ENCODE measurements at regions not wholly inside any gene's neighbourhood (a gene's known extent, or its start where the extent isn't known, plus 50 kb on each side); places are given as distances from the start of the nearest gene placed in this dataset.

DNA sequence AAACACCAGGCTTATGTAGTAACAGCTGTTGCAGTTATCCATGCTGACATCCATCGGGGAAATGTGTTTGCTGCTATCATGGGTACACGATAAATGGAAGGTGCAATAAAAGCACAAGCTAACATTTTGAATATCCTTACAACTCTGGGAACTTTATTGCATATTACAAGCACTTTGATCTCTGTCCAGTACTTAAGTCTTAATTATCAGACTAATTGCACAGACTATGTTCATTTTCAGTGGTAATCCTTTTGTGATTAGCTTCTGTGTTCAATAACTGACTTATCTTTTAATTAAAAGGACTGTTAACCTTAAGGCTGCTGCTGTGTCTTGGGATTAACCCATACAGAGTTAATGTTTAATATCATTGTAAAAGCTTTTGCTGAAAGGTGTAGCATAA is 101.4 kb upstream of the ATP5MC3 start:
- no peak overlapping the region for H2BK15ac ChIP-seq (ENCODE audit: low read length)
- H3K18ac ChIP-seq (ENCODE audit: extremely low read depth, low read length), result no peak overlapping the region
- H3K4me3 ChIP-seq (ENCODE audit: extremely low read depth in 1 of 4, insufficient read depth in 2 of 4, low read depth in 3 of 4, low read length in 4 of 4), result no peak overlapping the region
- H4K20me1 ChIP-seq (replicated peaks in 1 of 2; ENCODE audit: control insufficient read depth in 1 of 2, insufficient read depth in 2 of 2, low read length in 2 of 2), result no peaks in the 10 kb centered on the region
- no peaks in the 10 kb centered on the region for H3K27me3 ChIP-seq (replicated peaks in 1 of 4; ENCODE audit: control insufficient read depth in 3 of 4, extremely low read depth in 1 of 4, insufficient read depth in 3 of 4, low read length in 3 of 4)
- FAIRE-seq (no peak), DNase-seq (ENCODE audit: low read depth in 1 of 2, low spot score in 2 of 2) (no peak)
- H3K23ac ChIP-seq (ENCODE audit: insufficient read length), result no peak overlapping the region
- H3K9me3 ChIP-seq (ENCODE audit: insufficient read depth in 2 of 2, low read depth in 1 of 2, low read length in 1 of 2), result no peaks in the 10 kb centered on the region
- no peak overlapping the region for H2BK20ac ChIP-seq (ENCODE audit: low read length)
- no peak overlapping the region for H3K14ac ChIP-seq (ENCODE audit: insufficient read length)
- no peak overlapping the region for H2AFZ ChIP-seq (ENCODE audit: low read length)
- no peak overlapping the region for H3K4me2 ChIP-seq (ENCODE audit: insufficient read depth in 1 of 2, low read depth in 2 of 2, low read length in 2 of 2)
- H2BK120ac ChIP-seq (replicated peaks; ENCODE audit: low read depth, low read length), result no peak overlapping the region
- H3K4ac ChIP-seq (replicated peaks; ENCODE audit: insufficient read length, low read depth, low read length), result no peak overlapping the region
- no peak overlapping the region for H3K27ac ChIP-seq (ENCODE audit: low read depth, low read length)
- H2BK5ac ChIP-seq (ENCODE audit: low read depth, low read length), result no peak overlapping the region
- CTCF ChIA-PET (ENCODE audit: partially characterized antibody), result interaction anchor here (1.0 to 10.4 kb wide), 25 partner anchors 9 to 797 kb away, joined by 3 to 84 read pairs (median 6); no protein-coding TSS in a partner anchor
- H3K36me3 ChIP-seq (ENCODE audit: control insufficient read depth in 2 of 4, insufficient read depth in 4 of 4, low read length in 3 of 4), result no peaks in the 10 kb centered on the region
- no peaks in the 10 kb centered on the region for H3K79me1 ChIP-seq (ENCODE audit: low read depth, low read length)
- no peak overlapping the region for H3K9ac ChIP-seq (replicated peaks in 1 of 4; ENCODE audit: extremely low read depth in 1 of 4, low read depth in 3 of 4, low read length in 3 of 4)
- H4K91ac ChIP-seq (replicated peaks; ENCODE audit: insufficient read length, low read length), result no peak overlapping the region
- POLR2A ChIA-PET (ENCODE audit: partially characterized antibody), result no interaction called here
- no peaks in the 10 kb centered on the region for H3K4me1 ChIP-seq (replicated peaks in 1 of 4; ENCODE audit: control insufficient read depth in 3 of 4, insufficient read depth in 4 of 4, low read length in 3 of 4)
- WGBS, 2 experiments (ENCODE audit: extremely low coverage in 1 of 2, insufficient coverage in 1 of 2, insufficient read length in 1 of 2, insufficient replicate concordance in 2 of 2, low coverage in 1 of 2, low lambda C conversion rate in 2 of 2, missing lambda C conversion rate in 1 of 2), result 89% methylated on average over 2 of the region's 2 CpGs; no CpG with 5 or more reads in 1 of the 2 experiments
- H2AK5ac ChIP-seq (ENCODE audit: low read depth, low read length), result no peak overlapping the region
- no peak overlapping the region for H3K56ac ChIP-seq (replicated peaks; ENCODE audit: insufficient read length, low read depth, low read length)
- H2BK12ac ChIP-seq (ENCODE audit: low read depth, low read length), result no peak overlapping the region
- no peak overlapping the region for H4K5ac ChIP-seq (ENCODE audit: insufficient read length, low read depth, low read length)
- H3K79me2 ChIP-seq (ENCODE audit: control insufficient read depth in 1 of 2, insufficient read depth in 2 of 2, low read length in 2 of 2), result no peaks in the 10 kb centered on the region
- no peak overlapping the region for H4K8ac ChIP-seq (ENCODE audit: extremely low read depth, insufficient read depth, low read length)
- no peaks in the 10 kb centered on the region for H3K23me2 ChIP-seq (ENCODE audit: low read depth, low read length)
- TF ChIP-seq CTBP2 (IDR thresholded peaks at IDR 0.05; ENCODE audit: borderline replicate concordance, insufficient read depth, insufficient read length, low read length), result no peak
- TF ChIP-seq GABPA (IDR thresholded peaks at IDR 0.05; ENCODE audit: borderline replicate concordance, insufficient read depth, low read length), result no peak
- TF ChIP-seq HDAC6 (IDR thresholded peaks at IDR 0.05; ENCODE audit: low read depth, low read length), result no peak
- TF ChIP-seq SP1 (IDR thresholded peaks at IDR 0.05; ENCODE audit: low read depth, low read length), result no peak
- TF ChIP-seq TAF1 (IDR thresholded peaks at IDR 0.05; ENCODE audit: low read depth, low read length), result no peak
- no peak for TF ChIP-seq USF2 (IDR thresholded peaks at IDR 0.05; ENCODE audit: low read length)
- TF ChIP-seq CTCF (IDR thresholded peaks at IDR 0.05; ENCODE audit: control extremely low read depth in 1 of 3, insufficient read depth in 1 of 3, low read depth in 1 of 3, low read length in 3 of 3), result no peak
- no peak for TF ChIP-seq CHD2 (IDR thresholded peaks at IDR 0.05; ENCODE audit: low read length)
- TF ChIP-seq SUZ12 (IDR thresholded peaks at IDR 0.05; ENCODE audit: low read length), result no peak
- no peak for TF ChIP-seq NANOG (IDR thresholded peaks at IDR 0.05; ENCODE audit: insufficient read depth, low read depth, low read length, poor library complexity, severe bottlenecking)
- TF ChIP-seq GTF2F1 (IDR thresholded peaks at IDR 0.05; ENCODE audit: borderline replicate concordance, low read depth, low read length), result no peak

Data from H1 (cell line).